Epithelial cell of proximal tubule (primary cell): ENCODE measurements at regions not wholly inside any gene's neighbourhood (a gene's known extent, or its start where the extent isn't known, plus 50 kb on each side); places are given as distances from the start of the nearest gene placed in this dataset.

ENCODE experiments used
- DNase-seq: peaks from one replicate; pipeline ENCODE4 v3.0.0-alpha.2; 2011; ENCODE audit warnings: low read depth
- H3K4me3 ChIP-seq: 2 replicates; pipeline ENCODE4 v1.5.1; 2011; ENCODE audit warnings: low read depth, mild to moderate bottlenecking, low read length
- TF ChIP-seq, protein P1 (sequence below): conservative IDR thresholded peaks from 2 replicates; pipeline ENCODE4 v1.5.1; 2012; ENCODE audit warnings: low read depth, mild to moderate bottlenecking, low read length

DNA sequence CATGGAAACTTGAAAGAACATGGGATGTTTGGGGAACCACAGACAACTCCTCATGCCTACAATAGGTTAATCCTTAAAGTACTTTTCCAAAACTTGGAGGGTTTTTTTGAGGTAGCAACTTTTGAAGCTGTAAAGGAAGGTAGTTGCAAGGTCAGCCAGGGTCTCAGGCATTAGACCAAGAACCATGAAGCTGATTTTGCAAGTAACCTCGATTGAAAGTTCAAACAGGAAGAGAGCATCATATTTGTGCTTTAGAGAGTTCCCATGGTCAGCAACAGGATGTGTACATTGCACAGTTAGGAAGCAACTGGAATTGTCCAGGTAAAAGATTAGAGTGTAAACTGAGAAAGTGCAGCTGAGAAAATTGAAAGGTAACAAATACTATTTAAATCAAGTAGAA, 199.8 kb upstream of the NR2F2 start:
- TF ChIP-seq, protein P1, sequence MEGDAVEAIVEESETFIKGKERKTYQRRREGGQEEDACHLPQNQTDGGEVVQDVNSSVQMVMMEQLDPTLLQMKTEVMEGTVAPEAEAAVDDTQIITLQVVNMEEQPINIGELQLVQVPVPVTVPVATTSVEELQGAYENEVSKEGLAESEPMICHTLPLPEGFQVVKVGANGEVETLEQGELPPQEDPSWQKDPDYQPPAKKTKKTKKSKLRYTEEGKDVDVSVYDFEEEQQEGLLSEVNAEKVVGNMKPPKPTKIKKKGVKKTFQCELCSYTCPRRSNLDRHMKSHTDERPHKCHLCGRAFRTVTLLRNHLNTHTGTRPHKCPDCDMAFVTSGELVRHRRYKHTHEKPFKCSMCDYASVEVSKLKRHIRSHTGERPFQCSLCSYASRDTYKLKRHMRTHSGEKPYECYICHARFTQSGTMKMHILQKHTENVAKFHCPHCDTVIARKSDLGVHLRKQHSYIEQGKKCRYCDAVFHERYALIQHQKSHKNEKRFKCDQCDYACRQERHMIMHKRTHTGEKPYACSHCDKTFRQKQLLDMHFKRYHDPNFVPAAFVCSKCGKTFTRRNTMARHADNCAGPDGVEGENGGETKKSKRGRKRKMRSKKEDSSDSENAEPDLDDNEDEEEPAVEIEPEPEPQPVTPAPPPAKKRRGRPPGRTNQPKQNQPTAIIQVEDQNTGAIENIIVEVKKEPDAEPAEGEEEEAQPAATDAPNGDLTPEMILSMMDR: no peak
- no peak overlapping the region for H3K4me3 ChIP-seq
- DNase-seq: no peak

DNA sequence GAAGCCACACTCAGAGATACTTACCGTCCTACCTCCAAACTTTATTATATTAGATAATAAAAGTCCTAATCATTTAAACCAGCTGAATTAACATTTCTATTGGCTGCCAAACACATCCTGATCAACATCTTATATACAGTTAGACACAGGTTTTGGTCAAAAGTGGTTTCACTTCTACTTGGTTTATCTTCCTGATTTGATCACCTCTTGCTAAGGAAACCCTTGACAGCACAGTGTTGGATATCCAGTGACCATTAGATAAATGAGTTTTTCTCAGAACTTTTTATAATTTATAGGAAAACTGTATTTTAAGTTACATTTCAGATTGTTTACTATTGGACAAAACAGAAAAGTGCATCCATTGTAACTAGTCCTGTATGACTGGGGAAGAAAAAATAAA, 198.4 kb upstream of the NR2F2 start:
- TF ChIP-seq, protein P1: no peak
- no peak overlapping the region for H3K4me3 ChIP-seq
- DNase-seq: no peak

DNA sequence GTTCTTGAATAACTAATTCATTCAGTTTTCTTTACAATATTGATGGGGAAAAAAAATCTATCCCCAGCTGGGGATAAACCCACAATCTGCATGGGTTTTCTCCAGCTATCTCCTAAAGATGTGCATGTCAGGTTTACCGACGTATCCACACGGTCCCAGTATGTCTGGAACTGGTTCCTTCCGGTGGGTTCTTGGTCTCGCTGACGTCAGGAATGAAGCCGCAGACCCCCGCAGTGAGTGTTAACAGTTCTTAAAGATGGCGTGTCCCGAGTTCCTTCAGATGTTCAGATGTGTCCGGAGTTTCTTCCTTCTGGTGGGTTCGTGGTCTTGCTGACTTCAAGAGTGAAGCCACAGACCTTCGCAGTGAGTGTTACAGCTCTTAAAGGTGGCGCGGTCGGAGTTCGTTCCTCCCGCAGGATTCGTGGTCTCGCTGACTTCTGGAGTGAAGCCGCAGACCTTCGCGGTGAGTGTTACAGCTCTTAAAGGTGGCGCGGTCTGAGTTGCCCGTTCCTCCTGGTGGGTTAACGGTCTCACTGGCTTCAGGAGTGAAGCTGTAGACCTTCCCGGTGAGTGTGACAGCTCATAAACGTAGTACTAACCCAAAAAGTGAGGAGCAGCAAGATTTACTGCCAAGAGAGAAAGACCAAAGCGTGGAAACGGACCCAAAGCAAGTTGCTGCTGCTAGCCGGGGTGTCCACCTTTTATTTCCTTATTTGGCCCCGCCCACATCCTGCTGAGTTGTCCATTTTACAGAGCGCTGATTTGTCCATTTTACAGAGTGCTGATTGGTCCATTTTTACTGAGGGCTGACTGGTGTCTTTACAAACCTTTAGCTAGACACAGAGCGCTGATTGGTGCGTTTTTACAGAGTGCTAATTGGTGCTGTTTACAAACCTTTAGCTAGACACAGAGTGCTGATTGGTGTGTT, 195.1 kb upstream of the NR2F2 start:
- no peak for DNase-seq
- TF ChIP-seq, protein P1: no peak
- H3K4me3 ChIP-seq: no peak overlapping the region

DNA sequence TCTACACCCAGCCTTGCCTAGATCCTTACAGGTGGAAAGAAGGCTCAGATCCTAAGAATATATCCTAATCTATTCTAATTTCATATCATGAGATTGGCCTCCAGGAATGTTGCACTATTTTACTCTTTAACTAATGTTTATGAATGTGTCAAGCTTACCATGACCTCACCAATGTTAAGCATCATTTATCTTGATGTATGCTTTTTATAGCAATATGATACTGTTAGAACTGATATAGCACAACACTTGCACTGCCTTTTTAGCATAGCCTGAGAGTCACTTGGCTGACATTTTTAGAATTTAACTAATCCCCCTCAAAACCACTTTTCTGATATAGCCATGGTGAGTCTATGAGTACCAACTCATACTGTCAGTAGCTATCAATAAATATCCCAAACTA, 191.5 kb upstream of the NR2F2 start:
- no peak for DNase-seq
- TF ChIP-seq, protein P1: no peak
- no peak overlapping the region for H3K4me3 ChIP-seq

DNA sequence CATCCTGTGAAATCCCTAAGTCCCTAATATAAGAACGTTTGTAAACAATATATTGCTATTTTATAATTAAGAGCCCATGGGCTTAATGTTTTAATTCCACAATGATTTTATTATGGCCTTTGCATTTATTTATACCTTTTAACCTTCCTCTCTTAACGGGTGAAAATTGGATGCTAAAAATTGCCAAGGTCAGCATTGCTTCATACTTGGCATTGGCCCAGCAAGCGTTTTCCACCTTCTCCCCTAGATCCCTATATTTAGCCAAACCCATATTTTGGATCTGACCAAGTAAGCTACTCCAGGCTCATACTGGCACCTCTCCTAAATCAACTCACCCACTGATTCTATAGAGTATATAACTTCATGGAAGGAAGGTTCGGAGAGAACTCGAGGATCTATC, 188.0 kb upstream of the NR2F2 start:
- no peak overlapping the region for H3K4me3 ChIP-seq
- no peak for DNase-seq
- TF ChIP-seq, protein P1: no peak

DNA sequence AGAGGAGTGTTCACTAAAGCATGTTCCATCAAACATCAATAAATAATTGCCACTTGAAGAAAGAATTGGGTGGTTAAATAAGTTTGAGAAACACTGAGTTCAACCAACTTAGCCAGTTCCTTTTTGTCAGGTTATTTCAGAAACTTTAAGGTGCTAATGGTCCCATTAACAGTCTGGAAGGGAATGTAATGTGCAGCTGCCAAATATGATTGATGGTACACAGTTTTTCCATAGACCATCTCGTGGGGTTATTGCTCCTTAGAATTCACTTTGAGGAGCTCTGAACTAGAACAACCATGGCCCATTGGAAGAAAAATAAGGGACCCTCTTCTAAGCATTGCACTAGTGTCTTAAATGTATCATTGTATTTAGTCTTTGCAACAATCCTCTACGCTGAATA, 185.8 kb upstream of the NR2F2 start:
- TF ChIP-seq, protein P1: no peak
- no peak for DNase-seq
- H3K4me3 ChIP-seq: no peak overlapping the region

DNA sequence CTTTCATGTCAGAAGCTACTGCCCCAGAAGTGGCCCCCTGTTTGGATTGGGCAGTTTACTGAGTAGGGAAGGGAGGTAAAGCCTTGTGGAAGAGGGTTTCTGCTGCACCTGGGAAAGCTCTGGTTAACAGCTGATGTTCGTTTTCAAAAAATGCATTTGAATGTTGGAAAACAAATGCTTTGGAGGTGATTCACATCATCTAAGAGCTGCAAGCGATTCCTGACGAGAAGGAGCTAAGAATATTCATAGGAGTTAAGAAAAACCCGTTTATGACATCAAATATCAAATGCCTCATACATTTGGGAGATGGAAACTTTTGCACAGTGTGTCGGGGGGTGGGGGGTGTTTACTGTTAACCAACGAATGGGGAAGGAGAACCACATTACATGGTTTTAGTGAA, 183.8 kb upstream of the NR2F2 start:
- DNase-seq: no peak
- TF ChIP-seq, protein P1: no peak
- H3K4me3 ChIP-seq: no peak overlapping the region
